Thoracic aorta (tissue), 2 donors: ENCODE measurements at regions not wholly inside any gene's neighbourhood (a gene's known extent, or its start where the extent isn't known, plus 50 kb on each side); places are given as distances from the start of the nearest gene placed in this dataset.

Experiments
- ATAC-seq: fragments of 150-250 bp; one replicate; pipeline ENCODE4 v1.8.0; 2017; ENCODE audit warnings: low read depth; ENCODE audit not compliant: insufficient number of reproducible peaks, low FRiP score
- DNase-seq: peaks from one replicate; pipeline ENCODE4 v3.0.0-alpha.2; 2020; ENCODE audit warnings: low spot score
- H3K27ac ChIP-seq, 2 donors: fragments of 200-600 bp; sonication (generic); 1 replicate in 1 of 2; 2 replicates in 1 of 2; pipeline ENCODE4 v1.5.1; 2016; ENCODE audit warnings: mild to moderate bottlenecking in 2 of 2, moderate library complexity in 2 of 2
- H3K27me3 ChIP-seq: fragments of 200-600 bp; sonication (generic); replicated peaks from 2 replicates; pipeline ENCODE4 v1.6.0; 2016; ENCODE audit warnings: mild to moderate bottlenecking; ENCODE audit not compliant: insufficient read depth
- H3K36me3 ChIP-seq: fragments of 200-600 bp; sonication (generic); one replicate; pipeline ENCODE4 v1.5.1; 2016
- H3K4me1 ChIP-seq, 2 donors: fragments of 200-600 bp; sonication (generic); 1 replicate in 1 of 2; 2 replicates in 1 of 2; pipeline versions ENCODE4 v1.5.1 to v1.6.0; 2016; ENCODE audit warnings: low read depth in 2 of 2, mild to moderate bottlenecking in 1 of 2; ENCODE audit not compliant: control insufficient read depth in 1 of 2
- H3K4me3 ChIP-seq: fragments of 200-600 bp; sonication (generic); 2 replicates; pipeline ENCODE4 v1.5.1; 2016; ENCODE audit warnings: mild to moderate bottlenecking
- H3K9me3 ChIP-seq: fragments of 200-600 bp; sonication (generic); 2 replicates; pipeline ENCODE4 v1.5.1; 2016
- CTCF ChIP-seq: fragments of 200-600 bp; sonication (generic); IDR thresholded peaks from one replicate; pipeline ENCODE4 v1.5.1; 2019; ENCODE audit warnings: antibody characterized with exemption

DNA sequence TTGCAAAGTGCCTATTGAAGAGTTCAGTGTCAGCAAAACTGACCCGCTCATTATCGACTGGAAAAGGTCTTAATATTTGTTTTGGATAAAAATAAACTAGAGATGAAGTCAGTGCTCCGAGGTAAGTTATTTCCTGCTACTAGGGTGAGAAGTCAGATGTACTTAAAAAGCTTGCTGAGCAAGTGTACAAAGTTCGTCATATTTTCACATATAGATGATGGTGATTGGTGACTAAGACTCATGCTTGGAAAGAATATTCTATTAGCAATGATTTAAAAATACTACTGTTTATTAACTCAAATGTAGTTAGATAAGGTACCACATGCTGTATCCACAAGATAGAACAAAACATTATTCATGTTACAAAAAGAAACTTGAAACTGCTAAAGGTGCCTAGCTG lies 643.7 kb downstream of the GABRG2 start:
- no peak for TF ChIP-seq CTCF
- ATAC-seq (no peak), DNase-seq (no peak)
- H3K36me3 ChIP-seq = no peaks in the 10 kb centered on the region
- no peaks in the 10 kb centered on the region for H3K9me3 ChIP-seq
- H3K4me3 ChIP-seq = no peak overlapping the region
- no peaks in the 10 kb centered on the region for H3K27me3 ChIP-seq
- H3K4me1 ChIP-seq = no peaks in the 10 kb centered on the region
- no peak overlapping the region for H3K27ac ChIP-seq

DNA sequence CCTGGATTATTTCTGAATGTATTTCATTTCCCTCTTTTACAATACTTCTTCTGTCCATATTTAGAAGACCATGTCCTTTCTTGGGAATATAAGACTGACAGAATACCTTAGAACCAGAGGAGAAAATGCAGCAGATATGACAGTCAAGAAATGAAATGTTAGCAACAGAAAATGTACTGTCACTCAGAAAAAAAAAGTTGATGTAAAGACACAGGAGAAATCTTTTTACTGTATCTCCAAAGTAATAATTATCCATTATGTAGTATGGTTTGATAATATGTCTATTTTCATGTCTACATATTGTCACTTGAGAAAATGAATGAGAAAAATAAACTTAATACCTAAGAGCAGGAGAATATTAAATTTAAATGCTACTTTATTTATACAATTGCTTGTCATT lies 652.1 kb downstream of the GABRG2 start:
- no peak for TF ChIP-seq CTCF
- no peak for DNase-seq
- H3K4me1 ChIP-seq = no peaks in the 10 kb centered on the region

DNA sequence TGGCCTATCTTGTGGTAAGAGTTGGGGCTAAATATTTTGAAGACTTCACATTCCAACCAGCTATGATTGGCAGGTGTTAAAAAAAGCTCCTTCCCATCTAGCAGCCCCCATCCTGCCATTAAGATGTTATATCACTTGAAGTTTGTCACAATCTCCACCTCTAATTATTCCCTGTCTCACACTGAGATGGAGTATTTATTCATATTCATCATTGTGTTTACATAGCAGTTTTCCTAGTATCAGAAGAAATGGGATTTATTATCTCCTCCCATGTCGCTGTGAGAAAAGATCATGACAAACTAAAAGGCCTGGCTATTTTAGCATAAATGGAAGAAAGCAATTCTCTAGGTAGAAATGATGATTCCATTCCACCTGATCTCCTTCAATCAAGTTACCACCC lies 653.6 kb downstream of the GABRG2 start:
- Histone ChIP-seq H3K4me1 (no peaks in the 10 kb centered on the region), H3K4me3 (no peak overlapping the region), H3K9me3 (no peaks in the 10 kb centered on the region), H3K36me3 (no peaks in the 10 kb centered on the region), H3K27me3 (no peaks in the 10 kb centered on the region), H3K27ac (no peak overlapping the region)
- ATAC-seq = no peak
- DNase-seq = no peak
- TF ChIP-seq CTCF = no peak

More for the DNA sequence above, 652.1 kb downstream of the GABRG2 start:
- no peak overlapping the region for H3K27ac ChIP-seq
- no peak for ATAC-seq
- no peaks in the 10 kb centered on the region for H3K9me3 ChIP-seq
- no peaks in the 10 kb centered on the region for H3K36me3 ChIP-seq
- no peak overlapping the region for H3K4me3 ChIP-seq
- H3K27me3 ChIP-seq = no peaks in the 10 kb centered on the region

DNA sequence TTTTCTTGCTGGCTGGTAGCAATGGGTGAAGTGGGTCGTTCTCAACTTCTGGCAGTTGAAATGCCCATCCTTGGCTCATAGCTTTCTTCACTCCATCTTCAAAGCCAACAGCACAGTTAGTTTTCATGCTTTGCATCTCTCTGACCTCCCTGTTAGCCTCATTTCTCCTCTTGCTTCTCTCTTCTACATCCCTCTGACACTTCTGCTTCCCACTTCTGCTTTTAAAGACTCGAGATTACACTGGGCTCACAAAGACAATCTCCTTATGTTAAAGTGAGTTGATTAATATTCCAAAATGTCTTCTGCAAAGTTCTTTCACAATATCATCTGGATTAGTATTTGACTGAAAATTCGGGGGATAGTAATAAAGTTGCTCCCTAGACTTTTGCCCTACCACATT lies 684.8 kb upstream of the CCNG1 start:
- DNase-seq (no peak), ATAC-seq (no peak)
- TF ChIP-seq CTCF = no peak
- Histone ChIP-seq H3K9me3 (no peaks in the 10 kb centered on the region), H3K27me3 (no peaks in the 10 kb centered on the region), H3K4me3 (no peak overlapping the region), H3K4me1 (no peaks in the 10 kb centered on the region), H3K27ac (no peak overlapping the region), H3K36me3 (no peaks in the 10 kb centered on the region)

- Histone ChIP-seq H3K4me1 (no peaks in the 10 kb centered on the region), H3K27me3 (no peaks in the 10 kb centered on the region), H3K27ac (no peak overlapping the region), H3K9me3 (no peaks in the 10 kb centered on the region), H3K36me3 (no peaks in the 10 kb centered on the region), H3K4me3 (no peak overlapping the region)
- DNase-seq (no peak), ATAC-seq (no peak)
- TF ChIP-seq CTCF = no peak
These were observed 675.3 kb upstream of the CCNG1 start for GRCh38 chr5:162762119-162762518.
